ENCODE measurements at regions not wholly inside any gene's neighbourhood (a gene's known extent, or its start where the extent isn't known, plus 50 kb on each side); places are given as distances from the start of the nearest gene placed in this dataset.
"Not testable (repeated sequence)": the region's sequence is repeated elsewhere in the genome, so short reads cannot be mapped to it uniquely, and the experiment has no call there.

DNA sequence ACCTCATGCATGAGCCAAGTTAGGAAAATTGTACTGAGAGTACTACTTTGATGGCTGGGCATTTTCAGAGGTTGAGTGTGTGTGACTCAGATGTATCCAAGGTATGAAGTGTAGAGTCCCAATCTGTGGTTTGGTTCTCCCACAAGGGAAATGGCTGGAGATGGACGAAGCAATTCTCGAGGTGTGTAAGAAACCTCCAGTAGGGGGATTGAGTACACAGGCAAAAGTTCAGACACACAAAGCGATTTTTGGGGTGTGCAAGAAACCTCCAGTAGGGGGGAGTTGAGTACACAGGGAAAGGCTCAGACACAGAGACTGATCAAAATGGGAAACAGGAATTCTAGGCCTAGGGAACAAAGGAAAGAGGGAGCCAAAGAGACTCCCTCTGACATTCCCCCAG, 1536.3 kb downstream of the FAM181B start:
- DNase-seq (ENCODE audit: extremely low read depth, low read depth): no peak
- TF ChIP-seq, protein P1, sequence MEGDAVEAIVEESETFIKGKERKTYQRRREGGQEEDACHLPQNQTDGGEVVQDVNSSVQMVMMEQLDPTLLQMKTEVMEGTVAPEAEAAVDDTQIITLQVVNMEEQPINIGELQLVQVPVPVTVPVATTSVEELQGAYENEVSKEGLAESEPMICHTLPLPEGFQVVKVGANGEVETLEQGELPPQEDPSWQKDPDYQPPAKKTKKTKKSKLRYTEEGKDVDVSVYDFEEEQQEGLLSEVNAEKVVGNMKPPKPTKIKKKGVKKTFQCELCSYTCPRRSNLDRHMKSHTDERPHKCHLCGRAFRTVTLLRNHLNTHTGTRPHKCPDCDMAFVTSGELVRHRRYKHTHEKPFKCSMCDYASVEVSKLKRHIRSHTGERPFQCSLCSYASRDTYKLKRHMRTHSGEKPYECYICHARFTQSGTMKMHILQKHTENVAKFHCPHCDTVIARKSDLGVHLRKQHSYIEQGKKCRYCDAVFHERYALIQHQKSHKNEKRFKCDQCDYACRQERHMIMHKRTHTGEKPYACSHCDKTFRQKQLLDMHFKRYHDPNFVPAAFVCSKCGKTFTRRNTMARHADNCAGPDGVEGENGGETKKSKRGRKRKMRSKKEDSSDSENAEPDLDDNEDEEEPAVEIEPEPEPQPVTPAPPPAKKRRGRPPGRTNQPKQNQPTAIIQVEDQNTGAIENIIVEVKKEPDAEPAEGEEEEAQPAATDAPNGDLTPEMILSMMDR (IDR thresholded peaks at IDR 0.05; ENCODE audit: low read depth, low read length): no peak

DNA sequence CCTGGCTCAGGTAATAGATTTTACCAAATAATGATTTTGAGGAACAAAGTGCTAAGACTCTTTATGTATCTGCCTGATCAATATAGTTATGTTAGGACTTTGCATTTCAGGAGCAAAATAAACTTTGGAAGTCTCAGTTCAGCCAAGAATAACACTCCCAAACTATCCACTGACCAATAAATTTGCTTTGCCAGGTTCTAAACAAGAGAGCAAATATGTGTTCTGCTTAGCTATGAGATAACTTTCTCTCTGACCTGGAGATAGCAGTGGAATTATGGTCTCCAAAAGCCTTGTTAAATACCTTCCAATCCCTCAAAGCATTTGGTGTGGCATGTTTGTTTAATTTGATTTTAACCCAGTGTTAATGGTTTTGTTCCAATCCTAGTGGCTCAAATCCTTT, 1541.1 kb downstream of the FAM181B start:
- TF ChIP-seq, protein P1 (IDR thresholded peaks at IDR 0.05; ENCODE audit: low read depth, low read length): no peak
- no peak for DNase-seq (ENCODE audit: extremely low read depth, low read depth)

DNA sequence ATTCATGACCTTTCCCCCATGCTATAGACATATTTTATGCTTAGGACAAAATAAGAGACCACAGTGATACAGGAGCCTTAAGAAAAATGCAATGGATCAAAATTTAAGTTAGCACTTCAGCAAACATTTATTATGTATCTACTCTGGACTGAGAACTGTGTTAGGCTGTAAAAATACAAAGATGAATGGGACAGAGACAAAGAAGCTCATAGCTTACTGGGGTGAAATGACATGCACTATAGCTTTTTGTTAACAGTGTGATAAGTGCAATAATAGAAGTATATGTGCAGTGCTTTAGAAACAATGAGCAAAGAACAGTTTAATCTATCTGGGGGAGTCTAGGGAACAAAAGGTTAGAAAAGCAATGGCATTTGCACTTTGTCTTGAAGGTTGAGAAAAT, 1543.1 kb downstream of the FAM181B start:
- TF ChIP-seq, protein P1 (IDR thresholded peaks at IDR 0.05; ENCODE audit: low read depth, low read length): no peak
- DNase-seq (ENCODE audit: extremely low read depth, low read depth): no peak

DNA sequence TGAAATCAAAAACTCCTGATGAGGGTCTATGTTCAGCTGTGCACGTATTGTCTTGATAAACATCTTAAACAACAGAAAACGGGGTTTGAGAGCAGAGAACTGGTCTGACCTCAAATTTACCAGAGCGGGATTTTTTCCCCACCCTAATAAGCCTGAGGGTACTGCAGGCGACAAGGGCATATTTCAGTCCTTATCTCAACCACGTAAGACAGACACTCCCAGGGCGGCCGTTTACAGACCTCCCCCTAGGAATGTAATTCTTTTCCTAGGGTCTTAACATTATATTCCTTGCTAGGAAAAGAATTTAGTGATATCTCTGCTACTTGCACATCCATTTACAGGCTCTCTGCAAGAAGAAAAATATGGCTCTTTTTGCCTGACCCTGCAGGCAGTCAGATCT, 1546.6 kb downstream of the FAM181B start:
- DNase-seq (ENCODE audit: extremely low read depth, low read depth): not testable (repeated sequence)

DNA sequence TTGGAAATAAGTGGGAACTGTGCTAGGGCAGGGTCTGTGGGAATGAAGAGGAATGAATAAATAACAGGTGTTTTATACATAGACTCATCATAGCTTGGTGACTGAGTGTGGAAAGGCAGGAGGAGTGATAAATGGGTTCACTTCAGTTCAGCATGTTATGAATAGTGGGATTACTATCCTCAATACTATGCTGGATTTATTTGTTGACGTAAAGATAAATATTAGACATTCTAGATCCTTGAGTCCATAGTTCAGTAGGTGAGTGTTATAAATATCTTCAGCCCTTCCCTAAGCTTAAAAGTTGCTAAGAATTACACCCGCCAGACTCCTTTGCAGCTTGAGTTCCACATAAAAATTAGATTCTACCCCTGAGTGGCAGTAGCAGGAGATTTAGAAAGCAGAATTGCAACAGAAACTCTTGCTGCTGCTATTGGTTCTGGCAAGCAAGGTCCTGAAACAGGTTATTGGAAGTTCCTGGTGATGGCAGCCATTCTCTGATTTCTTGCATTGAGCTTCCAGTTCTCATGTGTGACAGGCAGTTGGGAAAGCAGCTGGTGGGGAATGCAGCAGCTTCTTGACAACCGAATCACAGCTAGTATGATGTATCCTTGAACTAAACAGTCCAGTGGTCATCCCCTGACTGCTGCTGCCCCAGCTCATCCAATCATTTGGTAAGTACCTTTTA, 1558.9 kb downstream of the FAM181B start:
- TF ChIP-seq, protein P1 (IDR thresholded peaks at IDR 0.05; ENCODE audit: low read depth, low read length): no peak
- no peak for DNase-seq (ENCODE audit: extremely low read depth, low read depth)

DNA sequence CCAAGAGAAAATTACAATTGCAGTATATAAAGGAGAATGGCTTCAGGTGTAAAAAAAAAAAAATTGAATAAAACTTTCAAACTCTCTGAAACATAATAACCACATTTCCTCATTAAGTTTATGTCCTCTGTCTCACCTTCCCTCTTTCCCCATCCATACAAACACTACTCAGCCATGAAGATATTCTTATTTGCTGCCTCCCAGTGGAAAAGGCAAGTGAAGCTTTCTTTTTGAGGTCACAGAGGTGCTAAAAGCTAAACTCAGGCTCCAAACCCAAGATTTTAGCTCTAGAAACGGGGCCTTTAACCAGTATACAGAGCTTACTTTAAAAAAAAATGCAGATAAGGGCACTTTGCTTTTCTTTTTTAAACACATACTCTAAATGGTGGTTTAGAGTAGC, 1568.5 kb downstream of the FAM181B start:
- TF ChIP-seq, protein P1 (IDR thresholded peaks at IDR 0.05; ENCODE audit: low read depth, low read length): no peak
- no peak for DNase-seq (ENCODE audit: extremely low read depth, low read depth)

DNA sequence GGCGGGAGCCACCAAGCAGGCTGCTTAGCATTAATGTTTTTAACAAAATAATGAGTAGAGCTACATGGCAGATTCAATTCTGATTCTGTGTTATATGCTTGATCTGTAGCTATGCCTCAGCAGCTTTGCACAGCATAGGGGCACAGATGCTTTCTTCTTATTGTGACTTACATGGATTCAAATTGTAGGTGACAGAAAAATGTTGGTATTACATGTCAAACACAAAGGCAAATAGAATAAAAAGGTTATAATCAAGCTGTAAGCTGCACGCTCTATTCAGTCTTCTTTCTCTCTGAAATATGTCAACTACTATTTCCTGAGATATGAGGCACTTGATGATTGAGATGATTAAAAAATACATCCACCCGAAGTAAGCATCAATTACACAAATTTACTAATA, 1573.8 kb downstream of the FAM181B start:
- TF ChIP-seq, protein P1 (IDR thresholded peaks at IDR 0.05; ENCODE audit: low read depth, low read length): no peak
- DNase-seq (ENCODE audit: extremely low read depth, low read depth): no peak

DNA sequence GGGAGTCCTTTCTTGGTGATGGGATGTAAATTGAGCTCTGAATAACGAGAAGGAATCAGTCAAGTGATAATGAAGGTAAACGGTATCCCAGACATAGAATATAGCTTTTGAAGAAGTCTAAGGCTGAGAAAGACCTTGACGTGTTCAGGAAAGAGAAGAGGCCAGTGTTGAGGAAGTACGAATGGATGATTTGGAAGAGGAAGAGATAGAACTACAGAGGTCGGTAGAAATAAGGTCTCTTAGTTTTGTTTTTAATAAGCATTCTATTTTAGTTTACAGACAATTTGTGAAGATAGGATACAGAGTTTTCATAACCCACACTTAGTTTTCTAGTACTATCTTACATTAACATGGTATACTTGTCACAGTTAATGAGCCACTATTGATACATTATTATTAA, 1598.1 kb downstream of the FAM181B start:
- TF ChIP-seq, protein P1 (IDR thresholded peaks at IDR 0.05; ENCODE audit: low read depth, low read length): no peak
- no peak for DNase-seq (ENCODE audit: extremely low read depth, low read depth)

All from AG09319 (cell line).